GM23338 (cell line): ENCODE measurements at regions not wholly inside any gene's neighbourhood (a gene's known extent, or its start where the extent isn't known, plus 50 kb on each side); places are given as distances from the start of the nearest gene placed in this dataset.

Experiments used
- CREB1 ChIP-seq: fragments of 250-450 bp; sonication (Bioruptor Pico); IDR thresholded peaks from 2 replicates; pipeline ENCODE4 v1.5.0; 2020; ENCODE audit warnings: low read depth, mild to moderate bottlenecking, moderate library complexity
- EZH2 ChIP-seq: fragments of 200-600 bp; sonication (generic); IDR thresholded peaks from one replicate; pipeline ENCODE4 v1.8.0; 2017; ENCODE audit warnings: antibody characterized with exemption, mild to moderate bottlenecking, low read depth; ENCODE audit not compliant: unreplicated experiment
- EZH2phosphoT487 ChIP-seq: fragments of 200-600 bp; sonication (generic); IDR thresholded peaks from one replicate; pipeline ENCODE4 v1.8.1; 2018; ENCODE audit warnings: antibody characterized with exemption; ENCODE audit not compliant: unreplicated experiment
- JUNB ChIP-seq: IDR thresholded peaks from one replicate; pipeline ENCODE4 v1.6.1; 2016; ENCODE audit warnings: antibody characterized with exemption; ENCODE audit not compliant: unreplicated experiment
- NANOG ChIP-seq: IDR thresholded peaks from 2 replicates; pipeline ENCODE4 v1.6.1; 2016; ENCODE audit warnings: antibody characterized with exemption, borderline replicate concordance
- POLR2AphosphoS5 ChIP-seq: IDR thresholded peaks from 2 replicates; pipeline ENCODE4 v1.6.1; 2016; ENCODE audit warnings: antibody characterized with exemption, low read depth
- STAT1 ChIP-seq: IDR thresholded peaks from one replicate; pipeline ENCODE4 v1.6.1; 2016; ENCODE audit warnings: antibody characterized with exemption; ENCODE audit not compliant: unreplicated experiment
- ZNF114 ChIP-seq: fragments of 250-450 bp; sonication (Bioruptor Pico); IDR thresholded peaks from 2 replicates; pipeline ENCODE4 v1.5.0; 2020; ENCODE audit warnings: mild to moderate bottlenecking, moderate library complexity
- TF ChIP-seq, protein P1 (sequence below): fragments of 250-450 bp; sonication (Bioruptor Pico); IDR thresholded peaks from 2 replicates; pipeline ENCODE4 v1.5.0; 2020; ENCODE audit warnings: mild to moderate bottlenecking, moderate library complexity
- TF ChIP-seq, protein P2 (sequence below): IDR thresholded peaks from one replicate; pipeline ENCODE4 v1.6.1; 2018; ENCODE audit warnings: antibody characterized with exemption; ENCODE audit not compliant: unreplicated experiment
- TF ChIP-seq, protein P3 (sequence below): IDR thresholded peaks from 2 replicates; pipeline ENCODE4 v1.6.1; 2016; ENCODE audit warnings: antibody characterized with exemption

DNA sequence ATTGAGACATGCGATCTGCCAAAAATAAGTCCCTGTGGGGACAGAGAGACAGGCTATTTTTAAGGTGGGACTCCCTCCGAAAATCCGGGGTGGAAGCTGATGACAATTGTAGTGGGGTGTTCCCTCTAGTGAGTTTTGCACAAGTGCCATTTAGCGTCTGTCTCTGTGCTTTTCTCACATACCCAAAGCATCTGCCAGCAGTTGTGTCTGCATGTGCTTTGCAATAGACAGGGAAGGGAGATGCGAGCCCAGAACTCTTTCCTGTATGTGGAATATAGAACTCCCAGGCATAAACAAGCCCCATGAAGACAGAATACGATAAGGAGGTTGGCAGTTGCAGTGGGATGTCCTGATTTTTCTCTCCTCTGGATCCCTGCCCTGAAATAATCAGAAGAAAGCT is 282.7 kb upstream of the XYLT1 start (continued):
- TF ChIP-seq, protein P1, sequence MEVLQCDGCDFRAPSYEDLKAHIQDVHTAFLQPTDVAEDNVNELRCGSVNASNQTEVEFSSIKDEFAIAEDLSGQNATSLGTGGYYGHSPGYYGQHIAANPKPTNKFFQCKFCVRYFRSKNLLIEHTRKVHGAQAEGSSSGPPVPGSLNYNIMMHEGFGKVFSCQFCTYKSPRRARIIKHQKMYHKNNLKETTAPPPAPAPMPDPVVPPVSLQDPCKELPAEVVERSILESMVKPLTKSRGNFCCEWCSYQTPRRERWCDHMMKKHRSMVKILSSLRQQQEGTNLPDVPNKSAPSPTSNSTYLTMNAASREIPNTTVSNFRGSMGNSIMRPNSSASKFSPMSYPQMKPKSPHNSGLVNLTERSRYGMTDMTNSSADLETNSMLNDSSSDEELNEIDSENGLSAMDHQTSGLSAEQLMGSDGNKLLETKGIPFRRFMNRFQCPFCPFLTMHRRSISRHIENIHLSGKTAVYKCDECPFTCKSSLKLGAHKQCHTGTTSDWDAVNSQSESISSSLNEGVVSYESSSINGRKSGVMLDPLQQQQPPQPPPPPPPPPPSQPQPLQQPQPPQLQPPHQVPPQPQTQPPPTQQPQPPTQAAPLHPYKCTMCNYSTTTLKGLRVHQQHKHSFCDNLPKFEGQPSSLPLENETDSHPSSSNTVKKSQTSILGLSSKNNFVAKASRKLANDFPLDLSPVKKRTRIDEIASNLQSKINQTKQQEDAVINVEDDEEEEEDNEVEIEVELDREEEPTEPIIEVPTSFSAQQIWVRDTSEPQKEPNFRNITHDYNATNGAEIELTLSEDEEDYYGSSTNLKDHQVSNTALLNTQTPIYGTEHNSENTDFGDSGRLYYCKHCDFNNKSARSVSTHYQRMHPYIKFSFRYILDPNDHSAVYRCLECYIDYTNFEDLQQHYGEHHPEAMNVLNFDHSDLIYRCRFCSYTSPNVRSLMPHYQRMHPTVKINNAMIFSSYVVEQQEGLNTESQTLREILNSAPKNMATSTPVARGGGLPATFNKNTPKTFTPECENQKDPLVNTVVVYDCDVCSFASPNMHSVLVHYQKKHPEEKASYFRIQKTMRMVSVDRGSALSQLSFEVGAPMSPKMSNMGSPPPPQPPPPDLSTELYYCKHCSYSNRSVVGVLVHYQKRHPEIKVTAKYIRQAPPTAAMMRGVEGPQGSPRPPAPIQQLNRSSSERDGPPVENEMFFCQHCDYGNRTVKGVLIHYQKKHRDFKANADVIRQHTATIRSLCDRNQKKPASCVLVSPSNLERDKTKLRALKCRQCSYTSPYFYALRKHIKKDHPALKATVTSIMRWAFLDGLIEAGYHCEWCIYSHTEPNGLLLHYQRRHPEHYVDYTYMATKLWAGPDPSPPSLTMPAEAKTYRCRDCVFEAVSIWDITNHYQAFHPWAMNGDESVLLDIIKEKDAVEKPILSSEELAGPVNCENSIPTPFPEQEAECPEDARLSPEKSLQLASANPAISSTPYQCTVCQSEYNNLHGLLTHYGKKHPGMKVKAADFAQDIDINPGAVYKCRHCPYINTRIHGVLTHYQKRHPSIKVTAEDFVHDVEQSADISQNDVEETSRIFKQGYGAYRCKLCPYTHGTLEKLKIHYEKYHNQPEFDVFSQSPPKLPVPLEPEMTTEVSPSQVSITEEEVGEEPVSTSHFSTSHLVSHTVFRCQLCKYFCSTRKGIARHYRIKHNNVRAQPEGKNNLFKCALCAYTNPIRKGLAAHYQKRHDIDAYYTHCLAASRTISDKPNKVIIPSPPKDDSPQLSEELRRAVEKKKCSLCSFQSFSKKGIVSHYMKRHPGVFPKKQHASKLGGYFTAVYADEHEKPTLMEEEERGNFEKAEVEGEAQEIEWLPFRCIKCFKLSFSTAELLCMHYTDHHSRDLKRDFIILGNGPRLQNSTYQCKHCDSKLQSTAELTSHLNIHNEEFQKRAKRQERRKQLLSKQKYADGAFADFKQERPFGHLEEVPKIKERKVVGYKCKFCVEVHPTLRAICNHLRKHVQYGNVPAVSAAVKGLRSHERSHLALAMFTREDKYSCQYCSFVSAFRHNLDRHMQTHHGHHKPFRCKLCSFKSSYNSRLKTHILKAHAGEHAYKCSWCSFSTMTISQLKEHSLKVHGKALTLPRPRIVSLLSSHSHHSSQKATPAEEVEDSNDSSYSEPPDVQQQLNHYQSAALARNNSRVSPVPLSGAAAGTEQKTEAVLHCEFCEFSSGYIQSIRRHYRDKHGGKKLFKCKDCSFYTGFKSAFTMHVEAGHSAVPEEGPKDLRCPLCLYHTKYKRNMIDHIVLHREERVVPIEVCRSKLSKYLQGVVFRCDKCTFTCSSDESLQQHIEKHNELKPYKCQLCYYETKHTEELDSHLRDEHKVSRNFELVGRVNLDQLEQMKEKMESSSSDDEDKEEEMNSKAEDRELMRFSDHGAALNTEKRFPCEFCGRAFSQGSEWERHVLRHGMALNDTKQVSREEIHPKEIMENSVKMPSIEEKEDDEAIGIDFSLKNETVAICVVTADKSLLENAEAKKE (CRISPR knock-in tag): no peak
- no peak for TF ChIP-seq EZH2
- TF ChIP-seq POLR2AphosphoS5: no peak
- no peak for TF ChIP-seq CREB1 (CRISPR knock-in tag)
- no peak for TF ChIP-seq ZNF114 (CRISPR knock-in tag)
- no peak for TF ChIP-seq NANOG
- TF ChIP-seq, protein P2, sequence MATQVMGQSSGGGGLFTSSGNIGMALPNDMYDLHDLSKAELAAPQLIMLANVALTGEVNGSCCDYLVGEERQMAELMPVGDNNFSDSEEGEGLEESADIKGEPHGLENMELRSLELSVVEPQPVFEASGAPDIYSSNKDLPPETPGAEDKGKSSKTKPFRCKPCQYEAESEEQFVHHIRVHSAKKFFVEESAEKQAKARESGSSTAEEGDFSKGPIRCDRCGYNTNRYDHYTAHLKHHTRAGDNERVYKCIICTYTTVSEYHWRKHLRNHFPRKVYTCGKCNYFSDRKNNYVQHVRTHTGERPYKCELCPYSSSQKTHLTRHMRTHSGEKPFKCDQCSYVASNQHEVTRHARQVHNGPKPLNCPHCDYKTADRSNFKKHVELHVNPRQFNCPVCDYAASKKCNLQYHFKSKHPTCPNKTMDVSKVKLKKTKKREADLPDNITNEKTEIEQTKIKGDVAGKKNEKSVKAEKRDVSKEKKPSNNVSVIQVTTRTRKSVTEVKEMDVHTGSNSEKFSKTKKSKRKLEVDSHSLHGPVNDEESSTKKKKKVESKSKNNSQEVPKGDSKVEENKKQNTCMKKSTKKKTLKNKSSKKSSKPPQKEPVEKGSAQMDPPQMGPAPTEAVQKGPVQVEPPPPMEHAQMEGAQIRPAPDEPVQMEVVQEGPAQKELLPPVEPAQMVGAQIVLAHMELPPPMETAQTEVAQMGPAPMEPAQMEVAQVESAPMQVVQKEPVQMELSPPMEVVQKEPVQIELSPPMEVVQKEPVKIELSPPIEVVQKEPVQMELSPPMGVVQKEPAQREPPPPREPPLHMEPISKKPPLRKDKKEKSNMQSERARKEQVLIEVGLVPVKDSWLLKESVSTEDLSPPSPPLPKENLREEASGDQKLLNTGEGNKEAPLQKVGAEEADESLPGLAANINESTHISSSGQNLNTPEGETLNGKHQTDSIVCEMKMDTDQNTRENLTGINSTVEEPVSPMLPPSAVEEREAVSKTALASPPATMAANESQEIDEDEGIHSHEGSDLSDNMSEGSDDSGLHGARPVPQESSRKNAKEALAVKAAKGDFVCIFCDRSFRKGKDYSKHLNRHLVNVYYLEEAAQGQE: no peak
- no peak for TF ChIP-seq JUNB
- no peak for TF ChIP-seq STAT1
- TF ChIP-seq, protein P3, sequence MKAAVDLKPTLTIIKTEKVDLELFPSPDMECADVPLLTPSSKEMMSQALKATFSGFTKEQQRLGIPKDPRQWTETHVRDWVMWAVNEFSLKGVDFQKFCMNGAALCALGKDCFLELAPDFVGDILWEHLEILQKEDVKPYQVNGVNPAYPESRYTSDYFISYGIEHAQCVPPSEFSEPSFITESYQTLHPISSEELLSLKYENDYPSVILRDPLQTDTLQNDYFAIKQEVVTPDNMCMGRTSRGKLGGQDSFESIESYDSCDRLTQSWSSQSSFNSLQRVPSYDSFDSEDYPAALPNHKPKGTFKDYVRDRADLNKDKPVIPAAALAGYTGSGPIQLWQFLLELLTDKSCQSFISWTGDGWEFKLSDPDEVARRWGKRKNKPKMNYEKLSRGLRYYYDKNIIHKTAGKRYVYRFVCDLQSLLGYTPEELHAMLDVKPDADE: no peak
- TF ChIP-seq EZH2phosphoT487: no peak
